Duodenal mucosa (tissue), 2 donors: ENCODE measurements at regions not wholly inside any gene's neighbourhood (a gene's known extent, or its start where the extent isn't known, plus 50 kb on each side); places are given as distances from the start of the nearest gene placed in this dataset.

ENCODE experiments used
- H3K27ac ChIP-seq: one replicate; pipeline ENCODE4 v1.7.0; 2013; ENCODE audit warnings: low read depth, low read length
- H3K27me3 ChIP-seq, 2 donors: one replicate each; pipeline ENCODE4 v1.7.0; 2013; ENCODE audit warnings: low read length in 2 of 2, control low read depth in 1 of 2; ENCODE audit not compliant: insufficient read depth in 2 of 2, control insufficient read depth in 1 of 2
- H3K36me3 ChIP-seq, 2 donors: one replicate each; pipeline ENCODE4 v1.7.0; 2013; ENCODE audit warnings: low read length in 2 of 2, control low read depth in 1 of 2; ENCODE audit not compliant: insufficient read depth in 2 of 2, control insufficient read depth in 1 of 2
- H3K4me1 ChIP-seq, 2 donors: one replicate each; pipeline ENCODE4 v1.7.0; 2013; ENCODE audit warnings: low read length in 2 of 2, control low read depth in 1 of 2; ENCODE audit not compliant: insufficient read depth in 2 of 2, control insufficient read depth in 1 of 2
- H3K4me3 ChIP-seq, 2 donors: one replicate each; pipeline ENCODE4 v1.7.0; 2013; ENCODE audit warnings: low read length in 2 of 2, low read depth in 1 of 2
- H3K9ac ChIP-seq, 2 donors: one replicate each; pipeline ENCODE4 v1.7.0; 2013; ENCODE audit warnings: low read length in 2 of 2, low read depth in 1 of 2
- H3K9me3 ChIP-seq, 2 donors: one replicate each; pipeline ENCODE4 v1.7.0; 2013; ENCODE audit warnings: low read length in 2 of 2, control low read depth in 1 of 2; ENCODE audit not compliant: control insufficient read depth in 1 of 2

DNA sequence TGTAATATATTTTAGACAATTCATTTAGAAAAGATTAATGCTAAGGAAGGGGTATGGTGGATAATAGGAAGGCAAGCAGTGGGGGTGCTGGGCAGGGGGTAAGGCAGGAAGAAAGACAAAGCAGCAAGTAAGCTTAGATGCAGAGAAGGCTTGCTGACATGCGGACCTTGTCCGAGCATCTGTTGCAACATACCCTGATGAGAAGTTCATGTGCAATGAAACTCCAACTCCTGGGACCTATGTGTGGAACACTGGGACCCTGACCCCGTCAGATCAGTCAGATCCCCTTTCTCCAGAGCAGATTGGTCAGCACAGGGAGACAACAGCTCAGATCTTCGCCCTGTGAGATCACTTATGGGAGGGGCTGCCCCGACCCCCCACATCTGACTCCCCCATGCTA, 71.3 kb upstream of the ZNF599 start:
- Histone ChIP-seq H3K9me3 (no peaks in the 10 kb centered on the region), H3K4me3 (no peak overlapping the region), H3K27me3 (no peaks in the 10 kb centered on the region), H3K4me1 (peaks cover 2% of the 10 kb centered on the region in 2 donors), H3K36me3 (no peaks in the 10 kb centered on the region), H3K9ac (no peak overlapping the region), H3K27ac (no peak overlapping the region)

DNA sequence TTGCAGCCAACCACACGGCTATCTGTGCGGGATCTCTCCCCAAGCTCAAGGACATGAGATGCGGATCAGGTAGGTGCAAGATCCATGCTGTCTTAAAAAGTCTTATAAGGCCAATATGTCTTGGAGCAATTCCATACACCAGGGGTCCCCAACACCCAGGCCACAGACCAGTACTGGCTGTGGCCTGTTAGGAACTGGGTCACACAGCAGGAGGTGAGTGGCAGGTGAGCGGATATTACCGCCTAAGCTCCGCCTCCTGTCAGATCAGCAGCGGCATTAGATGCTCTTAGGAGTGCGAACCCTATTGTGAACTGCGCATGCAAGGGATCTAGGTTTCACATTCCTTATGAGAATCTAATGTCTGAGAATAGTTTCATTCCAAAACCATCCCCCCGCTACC, 68.8 kb upstream of the ZNF599 start:
- no peak overlapping the region for H3K4me3 ChIP-seq
- no peaks in the 10 kb centered on the region for H3K27me3 ChIP-seq

DNA sequence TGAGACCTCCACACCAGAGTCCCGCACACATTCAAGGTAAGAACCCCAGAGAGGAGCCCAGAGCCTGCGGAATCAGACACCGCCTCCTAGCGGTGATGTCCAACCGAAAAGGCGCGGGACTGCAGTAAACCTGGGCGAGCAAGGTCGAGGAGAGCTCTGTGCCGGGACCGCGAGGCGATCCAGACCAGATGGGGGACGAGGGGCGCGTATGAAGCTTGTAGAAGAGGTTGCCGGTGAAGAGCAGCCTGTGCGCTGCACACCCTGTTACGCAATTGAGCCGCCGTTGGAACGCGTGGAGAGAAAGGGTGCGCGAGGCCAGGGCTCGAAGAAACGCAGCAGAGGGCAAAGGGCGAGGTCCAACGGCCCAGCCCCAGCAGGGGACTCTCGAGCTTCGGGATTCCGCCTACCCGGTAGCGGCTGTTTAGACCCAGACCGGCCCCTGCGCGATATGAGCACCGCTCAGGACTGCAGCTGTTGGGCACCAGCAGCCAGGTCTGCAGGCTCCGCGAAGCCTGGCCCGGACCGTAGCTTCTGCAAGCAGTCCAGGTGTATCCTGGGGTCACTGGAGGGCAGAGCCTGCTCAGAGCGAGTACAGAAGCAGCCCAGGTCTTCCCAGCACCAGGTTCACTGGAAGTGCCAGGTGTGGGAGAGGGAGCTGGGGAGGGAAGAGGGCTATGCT, 65.9 kb upstream of the ZNF599 start:
- H3K27ac ChIP-seq, result no peak overlapping the region
- no peaks in the 10 kb centered on the region for H3K27me3 ChIP-seq
- no peaks in the 10 kb centered on the region for H3K36me3 ChIP-seq
- H3K4me3 ChIP-seq, result peak overlapping the region; percentile 9 to 62
- peaks cover 22 to 23% of the 10 kb centered on the region in 2 donors for H3K4me1 ChIP-seq
- H3K9me3 ChIP-seq, result no peaks in the 10 kb centered on the region
- H3K9ac ChIP-seq, result no peak overlapping the region

More for the DNA sequence above, 68.8 kb upstream of the ZNF599 start:
- peaks cover 22 to 23% of the 10 kb centered on the region in 2 donors for H3K4me1 ChIP-seq
- H3K9ac ChIP-seq, result no peak overlapping the region
- H3K36me3 ChIP-seq, result no peaks in the 10 kb centered on the region
- no peak overlapping the region for H3K27ac ChIP-seq
- no peaks in the 10 kb centered on the region for H3K9me3 ChIP-seq

DNA sequence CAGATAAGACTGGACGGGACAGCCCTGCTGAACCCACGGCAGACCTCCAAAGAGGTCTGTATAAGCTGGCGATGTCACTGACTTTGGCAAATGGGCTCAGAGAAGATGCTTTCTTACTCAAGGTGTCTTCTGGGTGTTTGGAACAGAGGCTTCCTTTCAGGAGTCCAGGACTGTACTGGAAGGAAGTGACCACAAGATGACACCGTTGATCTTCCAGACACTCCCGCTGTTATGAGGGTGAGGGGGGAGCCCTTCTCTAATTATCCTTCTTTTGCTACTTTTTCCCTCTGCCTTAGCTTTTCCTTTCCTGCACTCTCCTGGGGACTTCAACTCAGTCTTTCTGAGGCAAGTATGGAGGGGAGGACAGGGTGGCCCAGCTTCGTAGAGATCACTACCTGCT, 65.2 kb upstream of the ZNF599 start:
- H3K27ac ChIP-seq, result no peak overlapping the region
- H3K27me3 ChIP-seq, result no peaks in the 10 kb centered on the region
- peaks cover 22 to 23% of the 10 kb centered on the region in 2 donors for H3K4me1 ChIP-seq
- H3K36me3 ChIP-seq, result no peaks in the 10 kb centered on the region
- peak overlapping the region; percentile 9 to 62 for H3K4me3 ChIP-seq
- H3K9me3 ChIP-seq, result no peaks in the 10 kb centered on the region
- H3K9ac ChIP-seq, result no peak overlapping the region

DNA sequence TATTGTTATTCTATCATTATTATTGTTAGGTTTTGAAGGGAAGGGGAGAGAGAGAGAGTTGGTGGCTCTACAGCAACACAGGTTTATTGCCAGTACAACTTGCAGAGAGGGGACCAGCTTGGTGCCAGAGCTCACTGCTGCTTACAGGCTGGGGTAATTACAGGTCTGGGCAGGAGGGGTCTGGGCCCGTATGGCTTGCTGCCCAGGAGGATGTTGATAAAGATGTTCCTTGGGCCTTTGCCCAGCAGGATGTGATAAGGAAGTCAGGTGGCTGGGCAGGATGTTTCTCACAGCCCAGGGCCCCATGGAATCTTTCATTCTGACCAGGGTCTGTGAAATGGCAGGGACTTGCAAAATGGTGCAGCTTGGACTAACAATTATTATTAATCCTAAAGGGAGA, 64.2 kb upstream of the ZNF599 start:
- Histone ChIP-seq H3K27ac (no peak overlapping the region), H3K4me3 (no peak overlapping the region), H3K27me3 (no peaks in the 10 kb centered on the region), H3K9ac (no peak overlapping the region), H3K9me3 (no peaks in the 10 kb centered on the region), H3K36me3 (no peaks in the 10 kb centered on the region), H3K4me1 (peaks cover 22 to 23% of the 10 kb centered on the region in 2 donors)

DNA sequence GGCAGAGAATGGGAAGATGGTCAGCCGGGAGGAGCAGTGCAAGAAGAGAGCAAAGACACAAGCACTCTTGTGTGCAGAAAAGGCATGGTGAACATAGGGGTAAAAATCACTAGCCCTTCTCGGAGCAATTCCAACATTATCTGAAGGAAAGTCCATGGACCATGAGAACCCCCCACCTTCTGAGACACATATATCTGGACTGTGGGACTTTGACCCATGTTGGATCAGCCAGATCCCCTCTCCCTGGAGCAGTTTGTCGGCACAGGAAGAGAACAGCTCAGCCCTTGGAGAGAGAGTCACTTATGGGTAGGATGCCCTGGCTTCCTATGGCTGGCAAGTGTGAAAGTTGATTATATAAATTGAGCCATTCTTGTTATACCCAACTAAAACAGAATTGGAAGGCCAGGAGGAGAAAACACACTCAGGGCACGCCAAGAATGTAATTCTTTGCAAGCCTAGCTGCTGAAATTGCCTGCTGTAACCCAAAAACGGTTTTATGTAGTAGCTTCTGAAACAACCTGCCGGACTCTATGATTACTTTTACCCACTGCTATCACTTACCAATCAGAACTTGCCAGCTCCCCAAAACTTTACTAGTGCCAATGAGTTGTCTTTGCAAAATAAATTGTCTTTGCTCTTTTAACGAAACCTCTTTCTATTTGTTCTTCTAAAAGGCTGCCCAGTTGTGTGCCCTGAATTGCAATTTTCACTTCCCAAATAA, 62.8 kb upstream of the ZNF599 start:
- H3K4me1 ChIP-seq, result peaks cover 22 to 23% of the 10 kb centered on the region in 2 donors

DNA sequence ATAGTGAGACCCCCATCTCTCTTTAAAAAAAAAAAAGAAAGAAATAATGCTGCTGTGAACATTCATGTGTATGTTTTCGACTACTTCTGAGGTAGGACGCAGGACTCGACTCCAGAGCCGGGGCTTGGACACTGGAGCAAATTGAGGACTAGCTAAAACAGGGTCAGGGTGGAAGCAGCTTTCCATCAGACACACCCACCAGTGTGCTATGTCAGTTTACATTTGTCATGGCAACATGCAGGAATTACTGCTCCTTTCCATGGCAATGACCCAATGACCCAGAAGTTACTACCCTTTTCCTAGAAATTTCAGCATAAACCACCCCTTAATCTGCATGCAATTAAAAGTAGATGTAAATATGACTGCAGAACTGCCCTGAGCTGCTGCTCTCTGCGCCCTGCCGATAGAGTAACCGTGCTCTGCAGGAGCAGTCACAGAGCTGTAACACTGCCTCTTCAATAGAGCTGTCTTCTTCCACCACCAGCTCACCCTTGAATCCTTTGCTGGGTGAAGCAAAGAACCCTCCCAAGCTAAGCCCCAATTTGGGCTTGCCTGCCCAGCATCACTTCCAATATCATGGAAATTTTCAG, 61.6 kb upstream of the ZNF599 start:
- Histone ChIP-seq H3K36me3 (no peaks in the 10 kb centered on the region), H3K27ac (no peak overlapping the region), H3K9ac (no peak overlapping the region), H3K27me3 (no peaks in the 10 kb centered on the region), H3K4me3 (no peak overlapping the region), H3K4me1 (peaks cover 22 to 23% of the 10 kb centered on the region in 2 donors), H3K9me3 (no peaks in the 10 kb centered on the region)

More for the DNA sequence above, 62.8 kb upstream of the ZNF599 start:
- Histone ChIP-seq H3K9ac (no peak overlapping the region), H3K27ac (no peak overlapping the region), H3K4me3 (no peak overlapping the region), H3K36me3 (no peaks in the 10 kb centered on the region), H3K27me3 (no peaks in the 10 kb centered on the region), H3K9me3 (no peaks in the 10 kb centered on the region)

DNA sequence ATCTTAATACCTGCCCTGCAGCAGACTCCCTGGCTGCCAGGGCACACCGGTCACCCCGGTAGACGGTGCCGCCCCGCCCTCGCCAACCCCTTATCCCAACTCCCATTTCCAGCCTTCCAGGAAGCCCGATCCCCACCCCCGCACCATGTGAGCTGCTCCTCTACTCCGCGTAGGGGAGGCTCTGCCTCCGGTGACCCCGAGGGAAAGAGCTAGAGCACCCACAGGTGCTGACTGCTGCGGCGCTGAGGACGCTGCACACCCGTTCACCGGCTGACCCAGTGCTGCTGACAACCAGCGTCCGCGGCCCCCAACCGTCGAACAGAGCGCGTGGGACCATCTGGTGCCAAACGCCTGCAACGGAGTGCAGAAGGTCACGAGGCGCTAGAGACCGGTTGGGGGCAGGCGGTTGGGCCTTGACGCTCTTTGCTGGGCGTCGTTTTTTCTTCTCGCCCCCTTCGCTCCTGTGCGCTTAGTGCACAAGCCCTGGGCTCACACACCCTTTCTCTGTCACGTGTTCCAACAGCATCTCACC, 59.6 kb upstream of the ZNF599 start:
- Histone ChIP-seq H3K27ac (no peak overlapping the region), H3K9me3 (no peaks in the 10 kb centered on the region), H3K36me3 (no peaks in the 10 kb centered on the region), H3K27me3 (no peaks in the 10 kb centered on the region), H3K9ac (no peak overlapping the region), H3K4me1 (peaks cover 5 to 8% of the 10 kb centered on the region in 2 donors), H3K4me3 (no peak overlapping the region)

DNA sequence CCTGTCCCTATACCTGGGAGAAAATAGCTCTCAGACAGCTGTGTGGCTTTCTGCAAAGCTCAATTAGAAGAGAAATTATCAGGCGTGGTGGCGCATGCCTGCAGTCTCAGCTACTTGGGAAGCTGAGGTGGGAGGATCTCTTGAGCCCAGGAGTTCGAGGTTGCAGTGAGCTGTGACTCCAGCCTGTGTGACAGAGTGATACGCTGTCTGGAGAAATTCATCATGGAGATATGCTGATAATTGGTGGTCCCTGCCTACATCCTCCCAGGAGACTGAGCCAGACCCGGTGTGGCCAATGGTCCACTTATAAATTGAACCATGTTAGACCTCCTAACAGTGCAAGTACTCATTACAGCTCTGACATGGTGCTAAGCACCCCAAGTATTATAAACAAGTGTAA, 58.7 kb upstream of the ZNF599 start:
- Histone ChIP-seq H3K36me3 (no peaks in the 10 kb centered on the region), H3K27ac (no peak overlapping the region), H3K4me3 (no peak overlapping the region), H3K9me3 (no peaks in the 10 kb centered on the region), H3K4me1 (no peaks in the 10 kb centered on the region), H3K9ac (no peak overlapping the region), H3K27me3 (no peaks in the 10 kb centered on the region)

DNA sequence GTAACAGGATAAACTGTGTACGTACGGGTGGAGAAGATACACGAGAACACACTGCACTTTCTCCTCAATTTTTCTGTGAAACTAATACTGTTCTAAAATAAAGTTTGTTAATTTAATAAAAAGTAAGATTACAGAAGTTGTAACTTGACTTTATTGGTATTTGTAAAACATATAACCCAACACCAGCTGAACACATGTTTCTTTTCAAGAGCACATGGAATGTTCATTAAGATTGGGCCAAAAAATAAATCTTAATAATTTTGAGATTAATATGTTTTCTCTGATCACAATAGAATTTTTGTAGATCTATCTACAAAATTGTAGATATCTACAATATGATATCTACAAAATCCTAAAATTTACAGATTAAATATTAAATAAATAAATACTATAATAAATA, 55.1 kb upstream of the ZNF599 start:
- H3K36me3 ChIP-seq, result no peaks in the 10 kb centered on the region
- no peak overlapping the region for H3K9ac ChIP-seq
- no peaks in the 10 kb centered on the region for H3K4me1 ChIP-seq
- H3K27ac ChIP-seq, result no peak overlapping the region
- no peaks in the 10 kb centered on the region for H3K9me3 ChIP-seq
- no peak overlapping the region for H3K4me3 ChIP-seq
- no peaks in the 10 kb centered on the region for H3K27me3 ChIP-seq
